ENCODE measurements at regions not wholly inside any gene's neighbourhood (a gene's known extent, or its start where the extent isn't known, plus 50 kb on each side); places are given as distances from the start of the nearest gene placed in this dataset.

- Histone ChIP-seq H3K27me3 (ENCODE audit: control insufficient read depth, low read length) (no peaks in the 10 kb centered on the region), H3K4me3 (ENCODE audit: low read length) (no peak overlapping the region), H3F3A (ENCODE audit: control insufficient read depth, insufficient read depth) (no peaks in the 10 kb centered on the region), H3K4me1 (ENCODE audit: control insufficient read depth, low read length) (no peaks in the 10 kb centered on the region), H3K79me2 (ENCODE audit: control insufficient read depth, low read length) (no peaks in the 10 kb centered on the region), H3K4me2 (ENCODE audit: low read length) (no peak overlapping the region), H3K36me3 (ENCODE audit: control insufficient read depth, low read length) (no peaks in the 10 kb centered on the region), H3K9me3 (ENCODE audit: control insufficient read depth, insufficient read depth, low read length) (no peaks in the 10 kb centered on the region), H4K20me1 (ENCODE audit: control insufficient read depth, insufficient read depth, low read depth, low read length) (no peaks in the 10 kb centered on the region), H3K27ac (ENCODE audit: low read depth, low read length) (no peak overlapping the region), H3K9me2 (replicated peaks; ENCODE audit: control insufficient read depth, low read length) (no peaks in the 10 kb centered on the region)
- TF ChIP-seq CTCF (IDR thresholded peaks at IDR 0.05; ENCODE audit: low read depth, low read length, poor library complexity, severe bottlenecking) (no peak), EZH2phosphoT487 (IDR thresholded peaks at IDR 0.05; ENCODE audit: borderline replicate concordance, low read length) (no peak)
Observed at GRCh38 chr3:55162031-55162795, 234.4 kb upstream of the LRTM1 start.

GRCh38 chr3:55161231-55161630, 233.4 kb upstream of the LRTM1 start:
- Histone ChIP-seq H3K27me3 (ENCODE audit: control insufficient read depth, low read length) (no peaks in the 10 kb centered on the region), H3K9me2 (replicated peaks; ENCODE audit: control insufficient read depth, low read length) (no peaks in the 10 kb centered on the region), H3K27ac (ENCODE audit: low read depth, low read length) (no peak overlapping the region), H4K20me1 (ENCODE audit: control insufficient read depth, insufficient read depth, low read depth, low read length) (no peaks in the 10 kb centered on the region), H3K36me3 (ENCODE audit: control insufficient read depth, low read length) (no peaks in the 10 kb centered on the region), H3K4me3 (ENCODE audit: low read length) (no peak overlapping the region), H3K79me2 (ENCODE audit: control insufficient read depth, low read length) (no peaks in the 10 kb centered on the region), H3K4me1 (ENCODE audit: control insufficient read depth, low read length) (no peaks in the 10 kb centered on the region), H3K9me3 (ENCODE audit: control insufficient read depth, insufficient read depth, low read length) (no peaks in the 10 kb centered on the region), H3K4me2 (ENCODE audit: low read length) (no peak overlapping the region), H3F3A (ENCODE audit: control insufficient read depth, insufficient read depth) (no peaks in the 10 kb centered on the region)
- TF ChIP-seq EZH2phosphoT487 (IDR thresholded peaks at IDR 0.05; ENCODE audit: borderline replicate concordance, low read length) (no peak), CTCF (IDR thresholded peaks at IDR 0.05; ENCODE audit: low read depth, low read length, poor library complexity, severe bottlenecking) (no peak)

- Histone ChIP-seq H4K20me1 (ENCODE audit: control insufficient read depth, insufficient read depth, low read depth, low read length) (no peaks in the 10 kb centered on the region), H3K36me3 (ENCODE audit: control insufficient read depth, low read length) (no peaks in the 10 kb centered on the region), H3K9me3 (ENCODE audit: control insufficient read depth, insufficient read depth, low read length) (no peaks in the 10 kb centered on the region), H3K79me2 (ENCODE audit: control insufficient read depth, low read length) (no peaks in the 10 kb centered on the region), H3F3A (ENCODE audit: control insufficient read depth, insufficient read depth) (no peaks in the 10 kb centered on the region), H3K4me2 (ENCODE audit: low read length) (no peak overlapping the region), H3K4me3 (ENCODE audit: low read length) (no peak overlapping the region), H3K27ac (ENCODE audit: low read depth, low read length) (no peak overlapping the region), H3K4me1 (ENCODE audit: control insufficient read depth, low read length) (no peaks in the 10 kb centered on the region), H3K27me3 (ENCODE audit: control insufficient read depth, low read length) (no peaks in the 10 kb centered on the region), H3K9me2 (replicated peaks; ENCODE audit: control insufficient read depth, low read length) (no peaks in the 10 kb centered on the region)
- no peak for TF ChIP-seq CTCF (IDR thresholded peaks at IDR 0.05; ENCODE audit: low read depth, low read length, poor library complexity, severe bottlenecking)
- no peak for TF ChIP-seq EZH2phosphoT487 (IDR thresholded peaks at IDR 0.05; ENCODE audit: borderline replicate concordance, low read length)
Observed at GRCh38 chr3:55160241-55160983, 232.6 kb upstream of the LRTM1 start.

All from DOHH2 (cell line).